OCI-LY3 (cell line): ENCODE measurements at regions not wholly inside any gene's neighbourhood (a gene's known extent, or its start where the extent isn't known, plus 50 kb on each side); places are given as distances from the start of the nearest gene placed in this dataset.

ENCODE experiments used
- H2AFZ ChIP-seq: fragments of 200-600, 300-600 bp; shearing (Covaris generic); 2 replicates; pipeline ENCODE4 v1.6.0; 2014; ENCODE audit warnings: antibody characterized with exemption, low read depth, low read length
- H3K27ac ChIP-seq: fragments of 200-600, 300-600 bp; sonication (generic); 2 replicates; pipeline ENCODE4 v1.5.1; 2014; ENCODE audit warnings: mild to moderate bottlenecking, low read length, moderate library complexity, mixed read lengths
- H3K27me3 ChIP-seq: fragments of 200-600, 300-600 bp; sonication (generic); 2 replicates; pipeline ENCODE4 v1.6.1; 2014; ENCODE audit warnings: low read depth, low read length, mixed read lengths
- H3K36me3 ChIP-seq: fragments of 200-600, 300-600 bp; sonication (generic); replicated peaks from 2 replicates; pipeline ENCODE3; 2014; ENCODE audit warnings: low read depth, low read length, mixed read lengths
- H3K4me1 ChIP-seq: fragments of 300-600, 200-600 bp; sonication (generic); 2 replicates; pipeline ENCODE4 v1.6.1; 2014; ENCODE audit warnings: low read length, mixed read lengths
- H3K4me2 ChIP-seq: fragments of 200-600, 300-600 bp; sonication (generic); 2 replicates; pipeline ENCODE4 v1.6.1; 2014; ENCODE audit warnings: low read length, mixed read lengths
- H3K4me3 ChIP-seq: fragments of 300-600, 200-600 bp; sonication (generic); 2 replicates; pipeline ENCODE4 v1.5.1; 2014; ENCODE audit warnings: antibody characterized with exemption, mild to moderate bottlenecking, low read length, moderate library complexity
- H3K79me2 ChIP-seq: fragments of 300-600, 200-600 bp; shearing (Covaris generic); 2 replicates; pipeline ENCODE4 v1.6.1; 2014; ENCODE audit warnings: mild to moderate bottlenecking, low read length, mixed read lengths
- H3K9ac ChIP-seq: fragments of 300-600, 200-600 bp; shearing (Covaris generic); 2 replicates; pipeline ENCODE4 v1.6.0; 2014; ENCODE audit warnings: mild to moderate bottlenecking, low read length, moderate library complexity
- H3K9me3 ChIP-seq: fragments of 200-600, 300-600 bp; shearing (Covaris generic); 2 replicates; pipeline ENCODE4 v1.6.1; 2014; ENCODE audit warnings: low read length, mixed read lengths; ENCODE audit not compliant: insufficient read depth
- H4K20me1 ChIP-seq: fragments of 200-600, 300-600 bp; sonication (generic); 2 replicates; pipeline ENCODE4 v1.6.1; 2016; ENCODE audit warnings: low read length, mixed read lengths; ENCODE audit not compliant: insufficient read depth
- EZH2phosphoT487 ChIP-seq: fragments of 200-600 bp; shearing (Covaris generic); IDR thresholded peaks from 2 replicates; pipeline ENCODE4 v1.6.1; 2018; ENCODE audit warnings: antibody characterized with exemption, mixed run types, low read depth
- TF ChIP-seq, protein P1 (sequence below): fragments of 200-600, 300-600 bp; sonication (generic); IDR thresholded peaks from 2 replicates; pipeline ENCODE4 v1.5.1; 2014; ENCODE audit warnings: antibody characterized with exemption, low read length, low read depth

DNA sequence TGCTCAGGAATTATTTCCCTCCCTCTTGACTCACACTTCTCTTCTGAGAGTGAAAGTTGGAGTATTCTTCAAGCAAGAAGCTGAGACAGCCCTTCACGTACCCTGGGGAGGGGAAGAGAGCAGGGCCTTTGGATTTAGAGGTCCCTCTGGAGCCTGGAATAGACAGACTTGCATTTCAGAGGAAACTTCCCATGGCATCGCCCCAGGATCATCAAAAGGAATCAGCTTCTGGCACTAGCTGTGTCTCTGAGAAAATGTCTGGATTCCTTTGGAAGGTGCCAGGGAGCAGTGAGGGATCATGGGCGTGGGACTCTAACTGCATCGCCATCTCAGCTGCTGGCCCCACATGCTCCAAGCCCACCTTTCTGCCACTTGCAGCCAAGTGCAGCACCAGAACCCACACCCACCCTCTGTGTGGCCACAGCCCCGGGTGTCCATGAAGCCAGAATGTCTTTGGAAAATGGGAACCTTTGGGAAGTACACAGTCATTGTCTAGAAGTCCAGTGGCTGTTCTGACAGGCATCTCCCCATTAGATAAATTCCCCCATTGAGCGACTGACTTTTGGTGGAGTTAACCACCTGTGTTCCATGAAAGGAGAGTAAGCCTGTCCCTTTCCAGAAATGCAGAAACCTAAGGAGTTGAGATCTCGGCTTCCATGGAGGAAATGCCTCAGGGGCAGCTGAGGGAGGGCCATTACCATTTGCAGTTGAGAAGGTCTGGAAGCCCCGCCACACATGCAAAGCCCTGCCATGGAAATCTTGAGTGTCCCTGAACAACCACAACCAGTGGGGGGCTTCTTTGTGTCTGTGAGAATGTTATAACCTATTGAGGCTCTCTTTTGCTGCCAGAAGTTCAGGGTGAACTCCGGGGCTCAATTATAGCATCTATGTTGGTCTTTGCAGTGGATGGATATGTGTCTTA lies 57.8 kb upstream of the GDF10 start:
- Histone ChIP-seq H4K20me1 (no peaks in the 10 kb centered on the region), H3K36me3 (no peaks in the 10 kb centered on the region), H3K27me3 (no peaks in the 10 kb centered on the region), H2AFZ (no peak overlapping the region), H3K4me2 (no peak overlapping the region), H3K4me3 (no peak overlapping the region), H3K4me1 (no peaks in the 10 kb centered on the region), H3K27ac (no peak overlapping the region), H3K9me3 (no peaks in the 10 kb centered on the region), H3K9ac (no peak overlapping the region), H3K79me2 (no peaks in the 10 kb centered on the region)
- no peak for TF ChIP-seq EZH2phosphoT487
- TF ChIP-seq, protein P1, sequence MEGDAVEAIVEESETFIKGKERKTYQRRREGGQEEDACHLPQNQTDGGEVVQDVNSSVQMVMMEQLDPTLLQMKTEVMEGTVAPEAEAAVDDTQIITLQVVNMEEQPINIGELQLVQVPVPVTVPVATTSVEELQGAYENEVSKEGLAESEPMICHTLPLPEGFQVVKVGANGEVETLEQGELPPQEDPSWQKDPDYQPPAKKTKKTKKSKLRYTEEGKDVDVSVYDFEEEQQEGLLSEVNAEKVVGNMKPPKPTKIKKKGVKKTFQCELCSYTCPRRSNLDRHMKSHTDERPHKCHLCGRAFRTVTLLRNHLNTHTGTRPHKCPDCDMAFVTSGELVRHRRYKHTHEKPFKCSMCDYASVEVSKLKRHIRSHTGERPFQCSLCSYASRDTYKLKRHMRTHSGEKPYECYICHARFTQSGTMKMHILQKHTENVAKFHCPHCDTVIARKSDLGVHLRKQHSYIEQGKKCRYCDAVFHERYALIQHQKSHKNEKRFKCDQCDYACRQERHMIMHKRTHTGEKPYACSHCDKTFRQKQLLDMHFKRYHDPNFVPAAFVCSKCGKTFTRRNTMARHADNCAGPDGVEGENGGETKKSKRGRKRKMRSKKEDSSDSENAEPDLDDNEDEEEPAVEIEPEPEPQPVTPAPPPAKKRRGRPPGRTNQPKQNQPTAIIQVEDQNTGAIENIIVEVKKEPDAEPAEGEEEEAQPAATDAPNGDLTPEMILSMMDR: no peak

DNA sequence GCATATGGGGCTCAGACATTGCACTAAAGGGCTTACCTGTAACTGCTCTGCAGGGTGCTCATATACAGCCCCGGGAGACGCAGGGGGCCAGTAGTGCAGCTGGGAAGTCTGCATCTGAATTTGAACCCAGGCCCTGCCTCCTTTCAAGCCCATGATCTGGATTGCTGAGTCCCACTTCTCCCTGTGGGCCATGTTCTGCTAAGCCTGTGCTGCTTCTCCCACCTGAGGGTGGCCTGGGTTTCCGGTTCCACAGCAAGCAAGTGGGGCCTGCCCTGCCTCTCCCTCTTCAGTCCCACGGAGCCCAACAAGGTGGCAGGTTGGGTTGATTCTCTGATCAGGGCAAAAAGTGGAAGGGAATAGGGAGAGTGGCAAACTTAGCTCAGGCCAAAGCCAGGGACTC lies 56.6 kb upstream of the GDF10 start:
- H3K9me3 ChIP-seq: no peaks in the 10 kb centered on the region
- no peaks in the 10 kb centered on the region for H3K79me2 ChIP-seq
- no peaks in the 10 kb centered on the region for H3K27me3 ChIP-seq
- H2AFZ ChIP-seq: no peak overlapping the region
- no peaks in the 10 kb centered on the region for H3K36me3 ChIP-seq
- no peak overlapping the region for H3K27ac ChIP-seq
- no peak overlapping the region for H3K9ac ChIP-seq
- TF ChIP-seq EZH2phosphoT487: no peak
- TF ChIP-seq, protein P1: no peak
- H3K4me1 ChIP-seq: no peaks in the 10 kb centered on the region
- no peak overlapping the region for H3K4me3 ChIP-seq
- no peaks in the 10 kb centered on the region for H4K20me1 ChIP-seq
- H3K4me2 ChIP-seq: no peak overlapping the region

DNA sequence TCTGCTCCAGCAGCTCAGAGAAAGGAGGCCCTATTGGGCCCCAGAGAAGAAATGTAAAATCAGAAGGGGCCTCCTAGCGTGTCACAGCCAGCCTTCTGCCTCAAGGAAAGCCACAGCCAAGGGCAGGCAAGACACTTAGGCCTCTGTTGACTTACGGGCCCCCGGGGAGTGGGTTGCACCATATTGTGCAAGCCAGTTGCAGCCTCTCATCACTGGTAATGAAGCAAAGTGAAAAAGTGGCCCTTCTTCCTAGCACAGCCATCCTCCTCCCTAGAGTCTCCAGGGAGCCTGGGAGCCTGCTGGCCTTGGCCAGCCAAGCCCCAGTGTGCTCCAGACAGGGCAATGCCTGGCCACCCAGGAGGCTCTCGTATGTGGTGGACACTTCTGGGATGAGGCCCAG lies 56.2 kb upstream of the GDF10 start:
- no peak overlapping the region for H3K4me2 ChIP-seq
- H3K9ac ChIP-seq: no peak overlapping the region
- no peak for TF ChIP-seq EZH2phosphoT487
- TF ChIP-seq, protein P1: no peak
- no peak overlapping the region for H3K4me3 ChIP-seq
- H3K27me3 ChIP-seq: no peaks in the 10 kb centered on the region
- H4K20me1 ChIP-seq: no peaks in the 10 kb centered on the region
- no peaks in the 10 kb centered on the region for H3K4me1 ChIP-seq
- no peaks in the 10 kb centered on the region for H3K9me3 ChIP-seq
- no peaks in the 10 kb centered on the region for H3K36me3 ChIP-seq
- no peak overlapping the region for H3K27ac ChIP-seq
- H2AFZ ChIP-seq: no peak overlapping the region
- no peaks in the 10 kb centered on the region for H3K79me2 ChIP-seq

DNA sequence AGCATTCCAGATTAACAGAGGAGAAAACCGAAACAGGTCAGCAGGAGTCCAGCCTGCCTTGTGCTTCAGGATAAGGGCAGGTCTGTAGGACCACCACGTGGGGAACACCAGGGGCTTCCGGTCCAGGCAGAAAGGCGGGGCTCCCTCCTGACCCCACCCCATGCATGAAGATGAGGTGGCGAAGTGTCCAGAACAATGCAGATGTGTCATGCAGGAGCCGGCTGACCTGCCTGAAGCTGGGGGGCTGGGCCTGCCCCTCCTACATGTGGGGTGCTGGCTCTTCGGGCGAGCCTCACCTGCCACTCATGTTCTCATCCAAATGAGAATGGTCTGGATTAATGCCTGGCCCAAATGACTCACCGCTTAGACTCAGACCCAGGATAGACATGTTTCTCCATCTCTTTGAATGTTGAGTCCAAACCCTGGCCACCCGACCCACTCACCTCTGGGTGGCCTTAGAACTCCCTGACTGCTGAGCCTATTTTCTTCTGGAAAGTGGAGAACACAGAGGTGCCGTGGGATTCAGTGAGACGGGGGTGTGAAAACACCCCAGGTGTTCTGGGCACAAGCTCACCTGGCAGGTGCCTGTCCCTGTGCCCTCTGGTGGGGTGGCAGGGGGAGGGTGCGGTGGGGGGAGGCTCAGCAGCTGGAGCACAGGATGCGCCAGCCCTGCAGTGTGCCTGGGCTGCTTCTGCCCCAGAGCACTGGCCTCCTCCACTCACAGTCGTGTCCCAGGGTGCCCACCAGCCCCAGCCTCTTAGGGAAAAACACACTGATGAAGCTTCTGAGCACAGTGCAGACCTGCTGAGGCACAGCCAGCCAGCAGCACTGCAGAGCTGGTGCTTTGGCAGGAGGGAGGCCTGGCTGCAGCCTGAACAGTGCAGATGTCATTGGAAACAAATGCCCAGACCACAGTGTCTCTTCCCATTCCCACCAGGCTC lies 55.2 kb upstream of the GDF10 start:
- TF ChIP-seq EZH2phosphoT487: no peak
- TF ChIP-seq, protein P1: no peak

More for the DNA sequence above, 55.2 kb upstream of the GDF10 start:
- no peaks in the 10 kb centered on the region for H3K9me3 ChIP-seq
- no peaks in the 10 kb centered on the region for H4K20me1 ChIP-seq
- H3K27ac ChIP-seq: no peak overlapping the region
- no peaks in the 10 kb centered on the region for H3K36me3 ChIP-seq
- H3K27me3 ChIP-seq: no peaks in the 10 kb centered on the region
- H3K9ac ChIP-seq: no peak overlapping the region
- no peak overlapping the region for H3K4me3 ChIP-seq
- H3K79me2 ChIP-seq: no peaks in the 10 kb centered on the region
- no peaks in the 10 kb centered on the region for H3K4me1 ChIP-seq
- no peak overlapping the region for H3K4me2 ChIP-seq
- H2AFZ ChIP-seq: no peak overlapping the region
